ENCODE measurements at regions not wholly inside any gene's neighbourhood (a gene's known extent, or its start where the extent isn't known, plus 50 kb on each side); places are given as distances from the start of the nearest gene placed in this dataset.

DNA sequence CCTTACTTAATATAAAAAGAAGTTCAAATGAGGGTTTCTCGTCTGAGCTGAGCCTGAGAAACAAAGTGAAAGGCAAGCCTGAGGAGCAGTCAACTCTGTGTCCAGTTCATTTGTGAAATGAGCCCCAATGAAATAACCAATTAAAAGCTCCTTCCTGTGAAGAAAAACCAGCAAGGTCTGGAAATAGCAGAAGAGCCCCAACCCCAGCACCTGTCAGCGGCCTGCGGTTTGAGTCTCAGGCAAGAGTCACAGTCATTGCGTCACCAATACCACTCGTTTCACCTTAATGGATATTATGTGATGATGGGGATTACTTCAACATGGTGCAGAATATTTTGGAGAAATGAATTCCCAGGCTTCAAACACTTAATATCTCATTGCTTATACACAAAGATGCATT lies 211.3 kb upstream of the DPP6 start:
- Histone ChIP-seq H3K4me1 (ENCODE audit: control insufficient read depth in 1 of 2, insufficient read depth in 2 of 2, low read length in 2 of 2) (no peaks in the 10 kb centered on the region), H3K4me3 (replicated peaks in 1 of 3; ENCODE audit: low read depth in 2 of 3, low read length in 3 of 3) (no peak overlapping the region), H3K9ac (ENCODE audit: insufficient read depth, low read length, poor library complexity, severe bottlenecking) (no peak overlapping the region), H3K27ac (ENCODE audit: low read depth in 1 of 2, low read length in 2 of 2) (no peak overlapping the region), H4K20me1 (ENCODE audit: insufficient read depth, low read length) (no peaks in the 10 kb centered on the region), H2AFZ (ENCODE audit: insufficient read depth, low read depth, low read length, poor library complexity, severe bottlenecking) (no peak overlapping the region), H3K4me2 (replicated peaks; ENCODE audit: extremely low read depth, low read length, poor library complexity, severe bottlenecking) (no peak overlapping the region), H3K27me3 (ENCODE audit: control insufficient read depth in 2 of 2, insufficient read depth in 2 of 2, low read length in 2 of 2) (no peaks in the 10 kb centered on the region), H3K9me3 (replicated peaks in 1 of 2; ENCODE audit: control insufficient read depth in 1 of 2, insufficient read depth in 1 of 2, low read length in 2 of 2) (peaks cover 6% of the 10 kb centered on the region in 2 donors), H3K36me3 (replicated peaks in 1 of 2; ENCODE audit: control insufficient read depth in 1 of 2, insufficient read depth in 2 of 2, low read length in 2 of 2) (no peaks in the 10 kb centered on the region), H3K79me2 (ENCODE audit: insufficient read depth, low read length) (no peaks in the 10 kb centered on the region)
- Mint-ChIP-seq H3K9me3 (peaks cover 0 to 12% (median 3%) of the 10 kb centered on the region in 7 donors), H3K4me1 (no peaks in the 10 kb centered on the region), H3K27ac (no peak overlapping the region), H3K4me3 (no peak overlapping the region), H3K36me3 (no peaks in the 10 kb centered on the region), H3K27me3 (ENCODE audit: low read depth in 3 of 3) (peaks cover 0 to 1% (median 0%) of the 10 kb centered on the region in 3 donors)
- intact Hi-C loops (cut with micrococcal nuclease) = no loop called here
- no peak for TF ChIP-seq CTCF (IDR thresholded peaks at IDR 0.05)
- no CpG with 5 or more reads among the region's 5 CpGs for WGBS (ENCODE audit: insufficient coverage)
- DNase-seq = no peak

GRCh38 chr7:153847828-153848227 lies 204.4 kb upstream of the DPP6 start:
- WGBS (ENCODE audit: insufficient coverage) = 89% methylated on average over 7 of the region's 11 CpGs
- Mint-ChIP-seq H3K27me3 (ENCODE audit: low read depth in 3 of 3) (no peaks in the 10 kb centered on the region), H3K27ac (no peak overlapping the region), H3K9me3 (peaks cover 0 to 18% (median 12%) of the 10 kb centered on the region in 7 donors), H3K4me1 (no peaks in the 10 kb centered on the region), H3K36me3 (no peaks in the 10 kb centered on the region), H3K4me3 (no peak overlapping the region)
- peaks cover 11 to 16% of the 10 kb centered on the region in 2 donors for H3K9me3 ChIP-seq (replicated peaks in 1 of 2; ENCODE audit: control insufficient read depth in 1 of 2, insufficient read depth in 1 of 2, low read length in 2 of 2)
- no peak overlapping the region for H3K4me2 ChIP-seq (replicated peaks; ENCODE audit: extremely low read depth, low read length, poor library complexity, severe bottlenecking)
- no peak overlapping the region for H3K4me3 ChIP-seq (replicated peaks in 1 of 3; ENCODE audit: low read depth in 2 of 3, low read length in 3 of 3)
- no peak overlapping the region for H3K27ac ChIP-seq (ENCODE audit: low read depth in 1 of 2, low read length in 2 of 2)
- H4K20me1 ChIP-seq (ENCODE audit: insufficient read depth, low read length) = no peaks in the 10 kb centered on the region
- H3K9ac ChIP-seq (ENCODE audit: insufficient read depth, low read length, poor library complexity, severe bottlenecking) = no peak overlapping the region
- no peaks in the 10 kb centered on the region for H3K27me3 ChIP-seq (ENCODE audit: control insufficient read depth in 2 of 2, insufficient read depth in 2 of 2, low read length in 2 of 2)
- no peaks in the 10 kb centered on the region for H3K79me2 ChIP-seq (ENCODE audit: insufficient read depth, low read length)
- no peak for DNase-seq
- H3K4me1 ChIP-seq (ENCODE audit: control insufficient read depth in 1 of 2, insufficient read depth in 2 of 2, low read length in 2 of 2) = no peaks in the 10 kb centered on the region
- H2AFZ ChIP-seq (ENCODE audit: insufficient read depth, low read depth, low read length, poor library complexity, severe bottlenecking) = no peak overlapping the region
- no peak for TF ChIP-seq CTCF (IDR thresholded peaks at IDR 0.05)
- H3K36me3 ChIP-seq (replicated peaks in 1 of 2; ENCODE audit: control insufficient read depth in 1 of 2, insufficient read depth in 2 of 2, low read length in 2 of 2) = no peaks in the 10 kb centered on the region
- intact Hi-C loops (cut with micrococcal nuclease) = no loop called here

All from CD14-positive monocyte (primary cell).